ENCODE measurements at regions not wholly inside any gene's neighbourhood (a gene's known extent, or its start where the extent isn't known, plus 50 kb on each side); places are given as distances from the start of the nearest gene placed in this dataset.
"Not testable (repeated sequence)": the region's sequence is repeated elsewhere in the genome, so short reads cannot be mapped to it uniquely, and the experiment has no call there.

GRCh38 chr9:94387338-94388010 lies 59.0 kb upstream of the NUTM2F start:
- H3K27me3 Mint-ChIP-seq, H3K9me3 Mint-ChIP-seq, H3K27ac Mint-ChIP-seq, ATAC-seq, DNase-seq: not testable (repeated sequence)
- Mint-ChIP-seq H3K4me1 (peaks cover 41% of the 10 kb centered on the region), H3K4me3 (peak overlapping the region in 1 of 2 donors; percentile 39)

- not testable (repeated sequence) for DNase-seq, H3K27me3 Mint-ChIP-seq, H3K27ac Mint-ChIP-seq, H3K4me3 Mint-ChIP-seq, H3K9me3 Mint-ChIP-seq, ATAC-seq
- peaks cover 41% of the 10 kb centered on the region for H3K4me1 Mint-ChIP-seq
Observed at GRCh38 chr9:94388011-94388406, 59.6 kb upstream of the NUTM2F start.

GRCh38 chr9:94390425-94391098 lies 62.1 kb upstream of the NUTM2F start:
- not testable (repeated sequence) for ATAC-seq, DNase-seq, H3K9me3 Mint-ChIP-seq, H3K4me3 Mint-ChIP-seq, H3K27me3 Mint-ChIP-seq
- Mint-ChIP-seq H3K27ac (peak overlapping the region in 1 of 2 donors; percentile 23), H3K4me1 (peaks cover 36% of the 10 kb centered on the region)

DNA sequence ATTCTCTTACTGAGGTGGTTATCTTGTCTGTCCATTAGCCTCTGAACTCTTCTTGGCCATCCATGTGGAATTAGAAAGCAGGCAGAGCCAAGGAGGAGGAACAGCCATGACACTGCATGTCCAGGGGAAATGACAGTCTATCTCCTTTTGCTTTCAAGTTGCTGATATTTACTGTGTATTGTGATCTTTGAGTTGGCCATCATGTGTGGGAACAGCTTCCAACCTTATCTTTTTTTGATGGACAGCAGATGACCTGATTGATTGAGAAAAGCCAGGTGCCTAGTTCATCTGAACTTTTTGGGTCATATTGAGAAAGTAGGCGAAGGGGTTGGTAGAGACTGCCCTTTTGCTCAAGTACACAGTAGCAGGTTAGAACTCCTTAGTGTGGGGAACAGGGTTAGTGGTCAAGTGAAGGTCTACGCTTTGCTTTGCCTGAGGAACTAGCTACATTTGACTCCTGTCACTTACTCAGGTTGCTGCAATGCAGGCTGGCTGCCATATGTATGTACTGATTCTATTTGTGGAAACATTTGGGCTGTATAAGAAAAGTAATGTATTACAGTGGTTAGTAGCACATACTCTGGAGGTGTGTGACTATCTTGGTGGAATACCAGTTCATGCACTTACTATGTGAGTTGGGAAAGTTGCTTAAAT lies 64.7 kb upstream of the NUTM2F start:
- peaks cover 35% of the 10 kb centered on the region for H3K4me1 Mint-ChIP-seq
- not testable (repeated sequence) for ATAC-seq, DNase-seq, H3K9me3 Mint-ChIP-seq, H3K27ac Mint-ChIP-seq, H3K27me3 Mint-ChIP-seq, H3K4me3 Mint-ChIP-seq

GRCh38 chr9:94397766-94398379 lies 69.4 kb upstream of the NUTM2F start:
- not testable (repeated sequence) for H3K27me3 Mint-ChIP-seq, DNase-seq, H3K9me3 Mint-ChIP-seq
- Mint-ChIP-seq H3K4me1 (peaks cover 33% of the 10 kb centered on the region), H3K27ac (peak overlapping the region; percentile 19 to 44), H3K4me3 (peak overlapping the region; percentile 30 to 44)
- peak; percentile 81 for ATAC-seq

- not testable (repeated sequence) for H3K27me3 Mint-ChIP-seq, H3K9me3 Mint-ChIP-seq, ATAC-seq, H3K27ac Mint-ChIP-seq, H3K4me3 Mint-ChIP-seq, DNase-seq
- peaks cover 32% of the 10 kb centered on the region for H3K4me1 Mint-ChIP-seq
Observed at GRCh38 chr9:94400461-94400860, 72.0 kb upstream of the NUTM2F start.

- H3K4me3 Mint-ChIP-seq, DNase-seq, H3K27ac Mint-ChIP-seq, H3K27me3 Mint-ChIP-seq, ATAC-seq, H3K9me3 Mint-ChIP-seq: not testable (repeated sequence)
- H3K4me1 Mint-ChIP-seq: peaks cover 12% of the 10 kb centered on the region
Observed at GRCh38 chr9:94402795-94403194, 74.4 kb upstream of the NUTM2F start.

DNA sequence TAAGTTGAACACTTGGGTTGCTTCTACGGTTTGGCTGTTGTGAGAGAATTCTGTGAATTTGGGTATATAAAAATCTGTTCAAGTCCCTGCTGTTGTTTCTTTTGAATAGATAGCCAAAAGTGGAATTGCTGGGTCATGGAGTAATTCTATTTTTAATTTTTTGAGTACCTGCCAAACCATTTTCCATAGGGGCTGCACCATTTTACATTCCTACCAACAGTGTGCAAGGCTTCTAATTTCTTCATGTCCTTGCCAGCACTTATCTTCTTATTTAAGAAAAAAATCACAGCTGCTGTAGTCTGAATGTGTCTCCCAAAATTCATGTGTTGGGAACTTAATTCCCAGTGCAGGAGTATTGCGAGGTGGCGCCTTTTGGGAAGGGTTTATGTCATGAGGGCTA lies 75.1 kb upstream of the NUTM2F start:
- ATAC-seq, DNase-seq, H3K9me3 Mint-ChIP-seq, H3K4me3 Mint-ChIP-seq, H3K27me3 Mint-ChIP-seq, H3K27ac Mint-ChIP-seq, H3K4me1 Mint-ChIP-seq: not testable (repeated sequence)

- H3K27me3 Mint-ChIP-seq: not testable (repeated sequence)
Observed at GRCh38 chr9:94413665-94414064, 85.2 kb upstream of the NUTM2F start.

GRCh38 chr9:94415111-94415510 lies 86.7 kb upstream of the NUTM2F start:
- not testable (repeated sequence) for H3K27ac Mint-ChIP-seq, ATAC-seq, H3K4me3 Mint-ChIP-seq, H3K9me3 Mint-ChIP-seq, H3K27me3 Mint-ChIP-seq, DNase-seq
- peaks cover 16% of the 10 kb centered on the region for H3K4me1 Mint-ChIP-seq

More at GRCh38 chr9:94413665-94414064, 85.2 kb upstream of the NUTM2F start:
- not testable (repeated sequence) for H3K4me3 Mint-ChIP-seq, H3K9me3 Mint-ChIP-seq, H3K27ac Mint-ChIP-seq, ATAC-seq, DNase-seq
- peaks cover 22% of the 10 kb centered on the region for H3K4me1 Mint-ChIP-seq

GRCh38 chr9:94420098-94420497 lies 91.7 kb upstream of the NUTM2F start:
- not testable (repeated sequence) for H3K27ac Mint-ChIP-seq, H3K4me3 Mint-ChIP-seq, H3K27me3 Mint-ChIP-seq, H3K9me3 Mint-ChIP-seq, DNase-seq, H3K4me1 Mint-ChIP-seq, ATAC-seq

DNA sequence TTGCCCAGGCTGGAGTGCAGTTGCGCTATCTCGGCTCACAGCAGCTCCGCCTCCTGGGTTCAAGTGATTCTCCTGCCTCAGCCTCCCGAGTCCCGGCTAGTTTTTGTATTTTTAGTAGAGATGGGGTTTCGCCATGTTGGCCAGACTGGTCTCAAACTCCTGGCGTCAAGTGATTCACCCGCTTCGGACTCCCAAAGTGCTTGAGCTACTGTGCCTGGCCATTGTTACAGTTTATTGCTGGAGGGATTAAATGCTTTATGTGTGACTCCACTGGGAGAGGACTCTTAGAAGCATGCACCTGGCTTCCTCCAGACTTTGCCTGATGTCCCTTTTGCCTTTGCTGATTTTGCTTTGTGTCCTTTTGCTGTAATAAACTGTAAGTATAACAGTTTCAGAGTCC lies 93.5 kb upstream of the NUTM2F start:
- not testable (repeated sequence) for ATAC-seq, H3K27ac Mint-ChIP-seq, DNase-seq, H3K4me1 Mint-ChIP-seq, H3K27me3 Mint-ChIP-seq, H3K9me3 Mint-ChIP-seq, H3K4me3 Mint-ChIP-seq

GRCh38 chr9:94425312-94425711 lies 96.9 kb upstream of the NUTM2F start:
- H3K9me3 Mint-ChIP-seq, H3K27ac Mint-ChIP-seq, H3K4me1 Mint-ChIP-seq, DNase-seq, H3K4me3 Mint-ChIP-seq, ATAC-seq, H3K27me3 Mint-ChIP-seq: not testable (repeated sequence)

DNA sequence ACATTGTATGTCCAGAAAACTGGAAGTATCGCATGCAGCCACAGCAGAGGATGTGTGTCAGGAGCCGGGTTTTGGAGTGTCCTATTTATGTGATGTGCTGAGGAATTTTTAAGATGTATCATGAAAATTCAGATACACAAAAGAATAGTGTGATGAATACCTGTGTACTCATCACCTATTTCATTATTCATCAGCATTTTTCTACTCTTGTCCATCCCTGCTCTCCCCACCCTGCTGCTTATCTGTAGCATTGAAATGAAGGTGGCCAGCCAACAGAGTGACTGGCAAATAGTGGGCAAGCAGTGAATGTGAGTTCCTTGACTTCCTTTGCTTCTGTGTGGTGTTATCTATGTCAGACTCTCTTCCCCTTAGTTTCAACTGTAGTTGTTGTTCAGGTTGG lies 108.7 kb upstream of the NUTM2F start:
- not testable (repeated sequence) for H3K27ac Mint-ChIP-seq, H3K4me1 Mint-ChIP-seq

GRCh38 chr9:94438336-94438735 lies 109.9 kb upstream of the NUTM2F start:
- not testable (repeated sequence) for H3K4me1 Mint-ChIP-seq, H3K27me3 Mint-ChIP-seq, H3K4me3 Mint-ChIP-seq, ATAC-seq, DNase-seq, H3K27ac Mint-ChIP-seq, H3K9me3 Mint-ChIP-seq

More for the DNA sequence above, 108.7 kb upstream of the NUTM2F start:
- not testable (repeated sequence) for H3K27me3 Mint-ChIP-seq, H3K4me3 Mint-ChIP-seq, DNase-seq, H3K9me3 Mint-ChIP-seq, ATAC-seq

DNA sequence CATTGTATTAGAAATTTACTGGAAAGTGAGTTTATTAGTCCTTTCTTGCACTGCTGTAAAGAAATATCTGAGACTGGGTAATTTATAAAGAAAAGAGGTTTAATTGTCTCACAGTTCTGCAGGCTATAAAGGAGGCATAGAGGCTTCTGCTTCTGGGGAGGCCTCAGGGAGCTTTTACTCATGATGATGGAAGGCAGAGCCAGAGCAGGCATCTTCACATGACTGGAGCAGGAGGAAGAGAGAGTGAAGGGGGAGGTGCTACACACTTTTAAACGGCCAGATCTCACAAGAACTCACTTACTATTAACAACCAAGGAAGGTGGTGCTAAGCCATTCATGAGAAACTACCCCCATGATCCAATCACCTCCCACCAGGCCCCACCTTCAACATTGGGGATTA lies 112.7 kb upstream of the NUTM2F start:
- H3K27me3 Mint-ChIP-seq, H3K4me3 Mint-ChIP-seq, H3K4me1 Mint-ChIP-seq, H3K27ac Mint-ChIP-seq, DNase-seq, H3K9me3 Mint-ChIP-seq, ATAC-seq: not testable (repeated sequence)

All from stimulated activated naive CD8-positive, alpha-beta T cell treated with anti-CD3 and anti-CD28 coated beads, Interleukin-15, amount 100 ng/mL, for 72 hours (primary cell).